Karpas-422 (cell line): ENCODE measurements at regions not wholly inside any gene's neighbourhood (a gene's known extent, or its start where the extent isn't known, plus 50 kb on each side); places are given as distances from the start of the nearest gene placed in this dataset.
"Not testable (repeated sequence)": the region's sequence is repeated elsewhere in the genome, so short reads cannot be mapped to it uniquely, and the experiment has no call there.

Source experiments
- DNase-seq: peaks from one replicate; pipeline ENCODE4 v3.0.0-alpha.2; 2015
- H2AFZ ChIP-seq: fragments of 200-600 bp; sonication (generic); 2 replicates; pipeline ENCODE4 v1.6.1; 2014; ENCODE audit warnings: antibody characterized with exemption, low read length, mixed read lengths
- H3K27ac ChIP-seq: fragments of 200-600 bp; sonication (generic); 2 replicates; pipeline ENCODE4 v1.5.1; 2014; ENCODE audit warnings: mild to moderate bottlenecking, low read length, moderate library complexity
- H3K27me3 ChIP-seq: fragments of 200-600 bp; sonication (generic); 2 replicates; pipeline ENCODE4 v1.6.1; 2014; ENCODE audit warnings: low read length, mixed read lengths
- H3K36me3 ChIP-seq: fragments of 200-600 bp; sonication (generic); 2 replicates; pipeline ENCODE4 v1.6.1; 2014; ENCODE audit warnings: low read length, mixed read lengths; ENCODE audit not compliant: insufficient read depth
- H3K4me1 ChIP-seq: fragments of 200-600 bp; sonication (generic); 2 replicates; pipeline ENCODE4 v1.6.1; 2014; ENCODE audit warnings: mild to moderate bottlenecking, low read length, mixed read lengths
- H3K4me2 ChIP-seq: fragments of 200-600 bp; sonication (generic); 2 replicates; pipeline ENCODE4 v1.6.1; 2014; ENCODE audit warnings: low read length, low read depth, mild to moderate bottlenecking; ENCODE audit not compliant: poor library complexity, severe bottlenecking
- H3K4me3 ChIP-seq: fragments of 200-600 bp; sonication (generic); 2 replicates; pipeline ENCODE4 v1.5.1; 2014; ENCODE audit warnings: mild to moderate bottlenecking, antibody characterized with exemption, low read length, mixed read lengths
- H3K79me2 ChIP-seq: fragments of 200-600 bp; sonication (generic); 2 replicates; pipeline ENCODE4 v1.6.1; 2014; ENCODE audit warnings: mild to moderate bottlenecking, low read length, mixed read lengths
- H3K9ac ChIP-seq: fragments of 200-600 bp; sonication (generic); 2 replicates; pipeline ENCODE4 v1.6.0; 2014; ENCODE audit warnings: low read length
- H3K9me2 ChIP-seq: fragments of 200-600 bp; sonication (generic), shearing (Covaris generic); replicated peaks from 2 replicates; pipeline ENCODE4 v1.6.0; 2014; ENCODE audit warnings: mild to moderate bottlenecking, low read length, moderate library complexity; ENCODE audit not compliant: insufficient read depth
- H3K9me3 ChIP-seq: fragments of 300-700, 200-600 bp; sonication (generic); 2 replicates; pipeline ENCODE4 v1.6.1; 2014; ENCODE audit warnings: low read length, mixed read lengths
- H4K20me1 ChIP-seq: fragments of 200-600 bp; sonication (generic); 2 replicates; pipeline ENCODE4 v1.6.1; 2014; ENCODE audit warnings: mild to moderate bottlenecking, antibody characterized with exemption, low read length, low read depth; ENCODE audit not compliant: insufficient read depth

DNA sequence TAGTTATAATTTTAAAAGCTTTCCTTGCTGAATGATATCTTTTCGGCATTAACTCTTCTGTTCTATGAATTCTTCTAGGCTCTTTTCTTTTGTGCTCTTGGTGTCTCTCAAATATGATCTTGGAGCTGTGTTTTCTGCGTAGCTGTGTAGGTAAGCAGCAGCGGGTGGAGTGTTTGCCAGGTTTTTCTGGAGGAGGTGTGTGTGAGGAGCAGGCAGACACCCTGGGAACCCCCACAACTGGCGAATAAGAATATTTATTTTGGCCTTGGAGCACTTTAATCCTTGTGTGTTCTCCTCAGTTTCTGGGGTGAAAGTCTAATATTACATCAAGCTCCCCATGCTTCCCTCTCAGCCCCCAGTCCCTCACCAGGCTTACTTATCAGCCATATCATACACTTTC is 232.0 kb upstream of the FANCL start:
- no peaks in the 10 kb centered on the region for H4K20me1 ChIP-seq
- no peaks in the 10 kb centered on the region for H3K4me1 ChIP-seq
- no peaks in the 10 kb centered on the region for H3K9me2 ChIP-seq
- no peaks in the 10 kb centered on the region for H3K79me2 ChIP-seq
- no peak overlapping the region for H3K27ac ChIP-seq
- no peaks in the 10 kb centered on the region for H3K9me3 ChIP-seq
- no peak overlapping the region for H3K4me2 ChIP-seq
- no peak for DNase-seq
- H3K9ac ChIP-seq = no peak overlapping the region
- no peaks in the 10 kb centered on the region for H3K27me3 ChIP-seq
- no peak overlapping the region for H2AFZ ChIP-seq
- no peak overlapping the region for H3K4me3 ChIP-seq
- no peaks in the 10 kb centered on the region for H3K36me3 ChIP-seq

DNA sequence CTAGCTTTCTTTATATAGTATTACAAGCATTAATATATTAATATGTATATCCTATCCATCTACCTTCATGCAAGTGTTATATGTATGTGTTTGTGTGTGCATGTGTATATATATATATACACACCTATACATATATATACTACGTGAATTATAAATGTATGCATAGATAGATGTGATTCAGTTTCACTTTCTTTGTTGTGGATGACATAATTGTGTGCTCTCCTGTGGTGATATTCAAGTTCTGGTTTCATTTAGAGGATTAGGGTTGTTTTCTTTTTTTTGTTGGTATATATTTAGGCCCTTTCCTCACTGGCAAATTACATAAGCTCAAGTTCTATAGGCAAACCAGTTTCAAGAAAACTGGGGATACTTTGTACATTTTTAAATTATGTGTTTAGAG is 225.7 kb upstream of the FANCL start:
- Histone ChIP-seq H3K4me1 (no peaks in the 10 kb centered on the region), H3K4me2 (no peak overlapping the region)
- no peak for DNase-seq

DNA sequence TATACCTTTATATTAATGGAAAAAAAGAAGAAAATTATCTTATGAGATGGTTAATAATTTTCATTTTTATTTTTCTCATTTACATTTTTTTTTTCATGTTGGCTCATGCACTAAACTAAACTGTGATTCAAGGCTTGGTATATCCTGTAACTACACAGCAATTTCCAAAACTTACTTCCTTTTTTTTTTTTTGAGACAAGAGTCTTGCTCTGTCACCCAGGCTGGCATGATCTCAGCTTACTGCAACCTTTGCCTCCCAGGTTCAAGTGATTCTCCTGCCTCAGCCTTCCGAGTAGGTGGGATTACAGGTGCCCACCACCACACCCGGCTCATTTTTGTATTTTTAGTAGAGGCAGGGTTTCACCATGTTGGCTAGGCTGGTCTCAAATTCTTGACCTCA is 224.9 kb upstream of the FANCL start:
- not testable (repeated sequence) for H3K79me2 ChIP-seq, H3K36me3 ChIP-seq, H3K27me3 ChIP-seq, H2AFZ ChIP-seq, H3K4me3 ChIP-seq, H4K20me1 ChIP-seq, H3K9me3 ChIP-seq, H3K4me1 ChIP-seq, H3K4me2 ChIP-seq, H3K9me2 ChIP-seq, H3K9ac ChIP-seq, H3K27ac ChIP-seq, DNase-seq

More for the DNA sequence above, 225.7 kb upstream of the FANCL start:
- Histone ChIP-seq H3K79me2 (no peaks in the 10 kb centered on the region), H3K9me3 (no peaks in the 10 kb centered on the region), H3K9ac (no peak overlapping the region), H3K36me3 (no peaks in the 10 kb centered on the region), H3K27ac (no peak overlapping the region), H2AFZ (no peak overlapping the region), H3K9me2 (no peaks in the 10 kb centered on the region), H3K4me3 (no peak overlapping the region), H3K27me3 (no peaks in the 10 kb centered on the region), H4K20me1 (no peaks in the 10 kb centered on the region)

DNA sequence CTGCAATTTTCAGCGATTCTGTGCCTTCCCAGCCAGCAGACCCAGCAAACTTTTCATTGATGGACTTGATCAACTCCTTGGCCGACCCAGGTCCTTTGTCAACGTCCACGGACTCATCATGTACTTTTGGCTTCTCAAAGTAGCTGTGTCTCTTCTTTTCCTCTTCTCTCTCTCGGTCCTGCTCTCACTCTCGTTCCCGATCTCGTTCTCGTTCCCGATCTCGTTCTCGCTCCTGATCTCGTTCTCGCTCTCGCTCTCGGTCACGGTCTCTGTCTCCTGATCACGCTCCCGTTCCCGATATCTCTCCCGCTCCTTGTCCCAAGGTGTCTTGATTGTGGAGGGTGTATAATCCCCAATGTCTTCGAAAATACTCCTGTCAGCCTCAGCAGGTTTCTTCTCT is 219.5 kb upstream of the FANCL start:
- Histone ChIP-seq H2AFZ (no peak overlapping the region), H3K4me2 (no peak overlapping the region), H3K9ac (no peak overlapping the region), H3K79me2 (no peaks in the 10 kb centered on the region), H3K4me3 (no peak overlapping the region), H3K27me3 (no peaks in the 10 kb centered on the region), H3K27ac (no peak overlapping the region), H3K4me1 (no peaks in the 10 kb centered on the region), H3K36me3 (no peaks in the 10 kb centered on the region), H4K20me1 (no peaks in the 10 kb centered on the region), H3K9me2 (no peaks in the 10 kb centered on the region), H3K9me3 (no peaks in the 10 kb centered on the region)
- no peak for DNase-seq

DNA sequence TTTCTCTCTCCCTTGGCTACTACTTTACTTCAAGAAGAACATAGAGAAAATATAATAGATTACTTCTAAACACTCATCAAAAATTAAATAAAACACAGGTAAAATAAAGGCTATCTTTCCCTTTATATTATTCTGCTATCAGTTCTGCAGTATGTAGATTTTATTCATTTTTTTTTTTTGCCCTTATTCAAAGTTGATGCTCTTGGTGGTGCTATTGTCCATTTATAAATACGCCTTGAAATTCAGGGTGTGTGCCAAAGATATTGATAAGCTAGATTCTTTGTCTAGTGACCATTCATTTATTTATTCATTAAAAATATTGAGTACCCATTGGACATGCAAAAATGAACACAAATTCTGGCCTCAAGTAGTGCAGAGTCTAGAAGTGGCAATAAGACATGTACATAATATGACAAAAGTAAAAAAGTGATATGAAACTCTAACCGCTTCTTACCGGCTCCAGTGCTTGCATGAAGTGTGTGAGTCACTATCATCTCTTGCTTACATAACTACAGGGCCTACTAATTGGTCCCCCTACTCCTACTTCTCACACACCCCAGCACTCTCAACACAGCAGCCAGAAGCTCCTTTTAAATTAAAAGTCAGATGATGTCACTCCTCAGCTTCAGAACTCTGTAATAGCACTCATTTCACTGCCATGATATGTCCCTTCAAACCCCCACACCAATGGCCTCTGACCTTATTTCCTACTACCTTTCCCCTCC is 208.3 kb upstream of the FANCL start:
- Histone ChIP-seq H3K27me3 (no peaks in the 10 kb centered on the region), H3K36me3 (no peaks in the 10 kb centered on the region), H3K9ac (no peak overlapping the region), H3K9me2 (no peaks in the 10 kb centered on the region), H3K4me2 (no peak overlapping the region), H4K20me1 (no peaks in the 10 kb centered on the region), H3K4me1 (no peaks in the 10 kb centered on the region), H3K27ac (no peak overlapping the region), H3K4me3 (no peak overlapping the region), H2AFZ (no peak overlapping the region), H3K9me3 (no peaks in the 10 kb centered on the region), H3K79me2 (no peaks in the 10 kb centered on the region)
- DNase-seq = no peak

DNA sequence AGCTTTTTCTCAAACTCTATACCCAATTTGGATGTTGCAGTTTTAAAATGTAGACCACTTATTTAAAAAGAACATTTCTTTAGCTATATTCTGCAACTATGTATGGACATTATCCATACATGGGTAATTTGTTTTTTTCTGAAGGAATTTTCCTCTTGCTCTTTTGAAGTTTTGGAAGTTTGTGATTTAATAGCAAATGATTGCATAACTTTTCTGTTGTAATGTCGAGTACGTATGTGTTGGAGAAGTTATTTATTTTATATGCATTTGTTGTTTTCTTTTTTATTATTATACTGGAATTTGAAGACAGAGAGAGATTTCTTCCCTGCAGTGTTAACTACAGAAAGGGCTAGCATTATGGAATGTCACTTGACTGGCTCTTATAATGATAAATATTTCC is 207.7 kb upstream of the FANCL start:
- H3K36me3 ChIP-seq = no peaks in the 10 kb centered on the region
- H3K9me3 ChIP-seq = no peaks in the 10 kb centered on the region
- H3K27ac ChIP-seq = no peak overlapping the region
- no peaks in the 10 kb centered on the region for H3K27me3 ChIP-seq
- H3K79me2 ChIP-seq = no peaks in the 10 kb centered on the region
- H3K4me1 ChIP-seq = no peaks in the 10 kb centered on the region
- H4K20me1 ChIP-seq = no peaks in the 10 kb centered on the region
- no peak overlapping the region for H2AFZ ChIP-seq
- DNase-seq = no peak
- H3K4me2 ChIP-seq = no peak overlapping the region
- H3K4me3 ChIP-seq = no peak overlapping the region
- no peaks in the 10 kb centered on the region for H3K9me2 ChIP-seq
- no peak overlapping the region for H3K9ac ChIP-seq

DNA sequence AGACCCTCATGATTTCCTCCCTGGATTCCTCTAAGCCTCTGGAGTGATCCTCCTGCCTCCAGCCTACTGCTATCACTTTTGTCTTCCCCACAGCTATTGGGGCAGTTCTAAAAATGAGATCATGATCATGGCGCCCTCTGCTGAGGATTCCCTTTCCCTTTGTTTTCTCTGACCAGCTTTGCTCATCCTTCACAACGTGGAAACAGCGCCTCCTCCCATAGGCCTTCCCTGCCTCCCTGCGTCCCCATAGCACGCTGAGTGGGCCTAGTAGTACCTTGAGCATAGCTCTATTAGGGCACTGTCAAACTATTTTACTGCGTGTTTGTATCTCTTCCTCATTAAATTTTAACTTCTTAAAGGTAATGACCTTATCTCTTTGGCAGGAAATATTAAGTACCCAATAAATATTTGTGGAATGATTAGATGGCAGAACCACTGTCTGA is 207.0 kb upstream of the FANCL start:
- DNase-seq = peak; percentile 82

DNA sequence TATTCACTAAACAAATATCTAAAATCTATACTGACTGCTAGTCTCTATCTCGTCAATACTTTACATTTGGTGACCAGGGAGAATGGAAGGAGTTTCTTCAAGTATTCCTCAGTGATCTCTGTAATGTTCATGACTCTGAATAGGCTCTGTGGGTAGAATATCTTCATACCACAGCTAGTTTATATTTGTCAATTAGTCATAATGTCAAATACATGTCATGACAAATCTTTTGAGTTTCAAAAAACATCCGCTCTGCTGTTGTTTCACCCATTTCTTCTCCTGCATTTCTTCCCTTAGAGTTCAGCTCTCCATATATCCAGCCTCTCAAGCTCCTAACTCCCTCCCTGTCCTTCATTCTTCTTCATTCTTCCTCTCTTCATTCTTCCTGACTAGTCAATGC is 206.5 kb upstream of the FANCL start:
- no peaks in the 10 kb centered on the region for H3K9me3 ChIP-seq
- H4K20me1 ChIP-seq = no peaks in the 10 kb centered on the region
- H3K9ac ChIP-seq = no peak overlapping the region
- H3K36me3 ChIP-seq = no peaks in the 10 kb centered on the region
- H3K9me2 ChIP-seq = no peaks in the 10 kb centered on the region
- no peak for DNase-seq
- no peaks in the 10 kb centered on the region for H3K27me3 ChIP-seq
- no peak overlapping the region for H3K27ac ChIP-seq
- no peaks in the 10 kb centered on the region for H3K4me1 ChIP-seq
- H3K4me2 ChIP-seq = no peak overlapping the region
- no peak overlapping the region for H2AFZ ChIP-seq
- H3K79me2 ChIP-seq = no peaks in the 10 kb centered on the region
- H3K4me3 ChIP-seq = no peak overlapping the region

More for the DNA sequence above, 207.0 kb upstream of the FANCL start:
- H3K9ac ChIP-seq = no peak overlapping the region
- H3K27ac ChIP-seq = no peak overlapping the region
- no peaks in the 10 kb centered on the region for H4K20me1 ChIP-seq
- no peak overlapping the region for H3K4me3 ChIP-seq
- H3K4me2 ChIP-seq = no peak overlapping the region
- H2AFZ ChIP-seq = no peak overlapping the region
- H3K36me3 ChIP-seq = no peaks in the 10 kb centered on the region
- H3K79me2 ChIP-seq = no peaks in the 10 kb centered on the region
- no peaks in the 10 kb centered on the region for H3K9me3 ChIP-seq
- H3K4me1 ChIP-seq = no peaks in the 10 kb centered on the region
- no peaks in the 10 kb centered on the region for H3K27me3 ChIP-seq
- no peaks in the 10 kb centered on the region for H3K9me2 ChIP-seq
